ENCODE measurements at regions not wholly inside any gene's neighbourhood (a gene's known extent, or its start where the extent isn't known, plus 50 kb on each side); places are given as distances from the start of the nearest gene placed in this dataset.

GRCh38 chr5:83000922-83001321 is 76.3 kb downstream of the TMEM167A start:
- TF ChIP-seq POLR2AphosphoS5 (IDR thresholded peaks at IDR 0.05; ENCODE audit: low read depth) = no peak
- TF ChIP-seq, protein P1, sequence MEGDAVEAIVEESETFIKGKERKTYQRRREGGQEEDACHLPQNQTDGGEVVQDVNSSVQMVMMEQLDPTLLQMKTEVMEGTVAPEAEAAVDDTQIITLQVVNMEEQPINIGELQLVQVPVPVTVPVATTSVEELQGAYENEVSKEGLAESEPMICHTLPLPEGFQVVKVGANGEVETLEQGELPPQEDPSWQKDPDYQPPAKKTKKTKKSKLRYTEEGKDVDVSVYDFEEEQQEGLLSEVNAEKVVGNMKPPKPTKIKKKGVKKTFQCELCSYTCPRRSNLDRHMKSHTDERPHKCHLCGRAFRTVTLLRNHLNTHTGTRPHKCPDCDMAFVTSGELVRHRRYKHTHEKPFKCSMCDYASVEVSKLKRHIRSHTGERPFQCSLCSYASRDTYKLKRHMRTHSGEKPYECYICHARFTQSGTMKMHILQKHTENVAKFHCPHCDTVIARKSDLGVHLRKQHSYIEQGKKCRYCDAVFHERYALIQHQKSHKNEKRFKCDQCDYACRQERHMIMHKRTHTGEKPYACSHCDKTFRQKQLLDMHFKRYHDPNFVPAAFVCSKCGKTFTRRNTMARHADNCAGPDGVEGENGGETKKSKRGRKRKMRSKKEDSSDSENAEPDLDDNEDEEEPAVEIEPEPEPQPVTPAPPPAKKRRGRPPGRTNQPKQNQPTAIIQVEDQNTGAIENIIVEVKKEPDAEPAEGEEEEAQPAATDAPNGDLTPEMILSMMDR (IDR thresholded peaks at IDR 0.05; ENCODE audit: insufficient read depth, low read length) = no peak
- TF ChIP-seq, protein P2, sequence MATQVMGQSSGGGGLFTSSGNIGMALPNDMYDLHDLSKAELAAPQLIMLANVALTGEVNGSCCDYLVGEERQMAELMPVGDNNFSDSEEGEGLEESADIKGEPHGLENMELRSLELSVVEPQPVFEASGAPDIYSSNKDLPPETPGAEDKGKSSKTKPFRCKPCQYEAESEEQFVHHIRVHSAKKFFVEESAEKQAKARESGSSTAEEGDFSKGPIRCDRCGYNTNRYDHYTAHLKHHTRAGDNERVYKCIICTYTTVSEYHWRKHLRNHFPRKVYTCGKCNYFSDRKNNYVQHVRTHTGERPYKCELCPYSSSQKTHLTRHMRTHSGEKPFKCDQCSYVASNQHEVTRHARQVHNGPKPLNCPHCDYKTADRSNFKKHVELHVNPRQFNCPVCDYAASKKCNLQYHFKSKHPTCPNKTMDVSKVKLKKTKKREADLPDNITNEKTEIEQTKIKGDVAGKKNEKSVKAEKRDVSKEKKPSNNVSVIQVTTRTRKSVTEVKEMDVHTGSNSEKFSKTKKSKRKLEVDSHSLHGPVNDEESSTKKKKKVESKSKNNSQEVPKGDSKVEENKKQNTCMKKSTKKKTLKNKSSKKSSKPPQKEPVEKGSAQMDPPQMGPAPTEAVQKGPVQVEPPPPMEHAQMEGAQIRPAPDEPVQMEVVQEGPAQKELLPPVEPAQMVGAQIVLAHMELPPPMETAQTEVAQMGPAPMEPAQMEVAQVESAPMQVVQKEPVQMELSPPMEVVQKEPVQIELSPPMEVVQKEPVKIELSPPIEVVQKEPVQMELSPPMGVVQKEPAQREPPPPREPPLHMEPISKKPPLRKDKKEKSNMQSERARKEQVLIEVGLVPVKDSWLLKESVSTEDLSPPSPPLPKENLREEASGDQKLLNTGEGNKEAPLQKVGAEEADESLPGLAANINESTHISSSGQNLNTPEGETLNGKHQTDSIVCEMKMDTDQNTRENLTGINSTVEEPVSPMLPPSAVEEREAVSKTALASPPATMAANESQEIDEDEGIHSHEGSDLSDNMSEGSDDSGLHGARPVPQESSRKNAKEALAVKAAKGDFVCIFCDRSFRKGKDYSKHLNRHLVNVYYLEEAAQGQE (IDR thresholded peaks at IDR 0.05; ENCODE audit: insufficient replicate concordance, low read depth) = no peak
- no peak for TF ChIP-seq GABPA (IDR thresholded peaks at IDR 0.05; ENCODE audit: low read depth)

Measured in HL-60 (cell line).